ENCODE measurements at regions not wholly inside any gene's neighbourhood (a gene's known extent, or its start where the extent isn't known, plus 50 kb on each side); places are given as distances from the start of the nearest gene placed in this dataset.

DNA sequence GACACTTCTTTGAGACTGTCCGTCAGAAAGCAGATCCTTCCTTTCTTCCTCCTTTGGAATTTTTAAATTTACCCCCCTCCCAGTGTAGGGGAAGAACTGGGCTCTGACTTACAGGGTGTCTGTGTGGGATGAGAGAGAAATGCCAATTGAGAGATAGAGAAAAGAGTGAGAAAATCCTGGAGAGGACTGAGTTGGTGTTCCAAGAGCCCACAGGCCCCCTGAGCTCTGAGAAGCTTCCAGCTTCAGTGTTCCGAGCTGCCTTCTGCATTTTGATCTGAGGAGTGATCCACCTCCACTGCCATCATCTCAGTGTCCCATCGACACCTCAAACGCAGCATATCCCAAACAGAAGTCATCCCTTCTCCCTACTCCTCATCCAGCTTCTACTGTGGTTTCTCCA, 70.7 kb upstream of the GRK3 start:
- Mint-ChIP-seq H3K36me3 (peaks cover 27% of the 10 kb centered on the region), H3K27ac (no peak overlapping the region), H3K27me3 (peaks cover 3% of the 10 kb centered on the region), H3K9me3 (no peaks in the 10 kb centered on the region), H3K4me1 (ENCODE audit: unreplicated experiment) (peaks cover 27% of the 10 kb centered on the region), H3K4me3 (no peak overlapping the region)
- no peak for DNase-seq (ENCODE audit: extremely low spot score, unreplicated experiment)
- TF ChIP-seq, protein P1, sequence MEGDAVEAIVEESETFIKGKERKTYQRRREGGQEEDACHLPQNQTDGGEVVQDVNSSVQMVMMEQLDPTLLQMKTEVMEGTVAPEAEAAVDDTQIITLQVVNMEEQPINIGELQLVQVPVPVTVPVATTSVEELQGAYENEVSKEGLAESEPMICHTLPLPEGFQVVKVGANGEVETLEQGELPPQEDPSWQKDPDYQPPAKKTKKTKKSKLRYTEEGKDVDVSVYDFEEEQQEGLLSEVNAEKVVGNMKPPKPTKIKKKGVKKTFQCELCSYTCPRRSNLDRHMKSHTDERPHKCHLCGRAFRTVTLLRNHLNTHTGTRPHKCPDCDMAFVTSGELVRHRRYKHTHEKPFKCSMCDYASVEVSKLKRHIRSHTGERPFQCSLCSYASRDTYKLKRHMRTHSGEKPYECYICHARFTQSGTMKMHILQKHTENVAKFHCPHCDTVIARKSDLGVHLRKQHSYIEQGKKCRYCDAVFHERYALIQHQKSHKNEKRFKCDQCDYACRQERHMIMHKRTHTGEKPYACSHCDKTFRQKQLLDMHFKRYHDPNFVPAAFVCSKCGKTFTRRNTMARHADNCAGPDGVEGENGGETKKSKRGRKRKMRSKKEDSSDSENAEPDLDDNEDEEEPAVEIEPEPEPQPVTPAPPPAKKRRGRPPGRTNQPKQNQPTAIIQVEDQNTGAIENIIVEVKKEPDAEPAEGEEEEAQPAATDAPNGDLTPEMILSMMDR (conservative IDR thresholded peaks at IDR 0.05) = no peak

DNA sequence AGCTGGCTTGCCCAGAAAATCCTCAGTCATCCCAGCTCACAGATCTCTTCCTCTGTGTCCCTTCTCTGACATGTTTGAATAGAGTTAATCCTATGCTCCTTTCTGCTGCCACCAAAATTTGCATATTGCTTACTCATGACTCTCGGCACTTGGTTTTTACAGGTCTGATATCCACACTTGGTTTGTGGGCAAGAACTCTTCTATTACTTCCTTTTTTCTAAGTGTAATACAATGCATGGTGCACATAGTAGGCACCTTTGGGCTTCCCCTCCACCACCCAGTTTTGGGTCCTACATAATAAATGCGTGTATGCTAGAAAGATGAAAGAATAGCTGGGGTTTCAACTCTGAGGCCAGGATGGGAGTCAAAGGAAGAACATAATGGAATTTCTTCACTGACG, 69.7 kb upstream of the GRK3 start:
- H3K27ac Mint-ChIP-seq = no peak overlapping the region
- H3K4me1 Mint-ChIP-seq (ENCODE audit: unreplicated experiment) = peaks cover 27% of the 10 kb centered on the region
- peaks cover 22% of the 10 kb centered on the region for H3K36me3 Mint-ChIP-seq
- TF ChIP-seq, protein P1 (conservative IDR thresholded peaks at IDR 0.05) = no peak
- no peak overlapping the region for H3K4me3 Mint-ChIP-seq
- no peak for DNase-seq (ENCODE audit: extremely low spot score, unreplicated experiment)
- peaks cover 3% of the 10 kb centered on the region for H3K27me3 Mint-ChIP-seq
- no peaks in the 10 kb centered on the region for H3K9me3 Mint-ChIP-seq

GRCh38 chr22:25495285-25495684, 69.2 kb upstream of the GRK3 start:
- DNase-seq (ENCODE audit: extremely low spot score, unreplicated experiment) = no peak
- Mint-ChIP-seq H3K4me3 (no peak overlapping the region), H3K27me3 (peaks cover 3% of the 10 kb centered on the region), H3K36me3 (peaks cover 17% of the 10 kb centered on the region), H3K27ac (no peak overlapping the region), H3K4me1 (ENCODE audit: unreplicated experiment) (peaks cover 27% of the 10 kb centered on the region), H3K9me3 (no peaks in the 10 kb centered on the region)
- TF ChIP-seq, protein P1 (conservative IDR thresholded peaks at IDR 0.05) = no peak

DNA sequence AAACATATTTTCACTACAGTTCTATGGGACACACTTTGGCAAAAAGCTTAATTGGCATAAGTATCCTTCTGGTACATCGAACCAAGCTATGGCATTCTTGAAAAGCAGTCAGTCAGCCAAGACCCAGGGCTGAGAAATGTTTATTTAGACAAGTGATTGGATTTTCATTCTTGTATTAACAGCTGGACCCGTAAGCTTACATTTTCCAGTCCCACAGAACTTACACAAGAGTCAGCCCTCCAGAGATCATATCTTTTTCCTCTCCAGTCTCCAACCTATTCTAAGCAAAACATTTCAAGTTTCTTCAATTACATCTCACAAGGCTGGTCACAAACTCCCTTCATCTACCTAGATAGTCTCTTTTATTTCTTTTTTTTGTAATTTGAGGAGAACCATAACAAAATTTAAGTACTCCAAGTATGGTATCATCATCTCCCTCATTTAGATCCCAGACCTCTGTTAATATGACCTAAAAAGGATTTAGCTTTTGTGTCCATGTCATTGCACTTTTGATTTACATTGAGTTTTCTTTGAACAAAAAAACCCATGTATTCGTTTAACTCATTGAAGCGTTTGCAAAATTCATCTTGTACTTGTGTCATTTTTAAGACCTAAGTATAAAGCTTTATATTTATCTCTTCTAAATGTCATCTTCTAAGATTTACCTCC, 67.9 kb upstream of the GRK3 start:
- Mint-ChIP-seq H3K9me3 (no peaks in the 10 kb centered on the region), H3K27ac (no peak overlapping the region), H3K4me1 (ENCODE audit: unreplicated experiment) (peaks cover 20% of the 10 kb centered on the region), H3K27me3 (peaks cover 3% of the 10 kb centered on the region), H3K36me3 (peaks cover 6% of the 10 kb centered on the region), H3K4me3 (no peak overlapping the region)
- DNase-seq (ENCODE audit: extremely low spot score, unreplicated experiment) = no peak
- TF ChIP-seq, protein P1 (conservative IDR thresholded peaks at IDR 0.05) = no peak

GRCh38 chr22:25497181-25497641, 67.3 kb upstream of the GRK3 start:
- H3K36me3 Mint-ChIP-seq = peaks cover 6% of the 10 kb centered on the region
- peaks cover 20% of the 10 kb centered on the region for H3K4me1 Mint-ChIP-seq (ENCODE audit: unreplicated experiment)

More at GRCh38 chr22:25497181-25497641, 67.3 kb upstream of the GRK3 start:
- Mint-ChIP-seq H3K4me3 (no peak overlapping the region), H3K9me3 (no peaks in the 10 kb centered on the region), H3K27me3 (peaks cover 3% of the 10 kb centered on the region), H3K27ac (no peak overlapping the region)
- no peak for DNase-seq (ENCODE audit: extremely low spot score, unreplicated experiment)
- TF ChIP-seq, protein P1 (conservative IDR thresholded peaks at IDR 0.05) = no peak
